DND-41 (cell line): ENCODE measurements at regions not wholly inside any gene's neighbourhood (a gene's known extent, or its start where the extent isn't known, plus 50 kb on each side); places are given as distances from the start of the nearest gene placed in this dataset.

Experiments
- CTCF ChIP-seq: IDR thresholded peaks from 2 replicates; pipeline ENCODE4 v1.5.1; 2012; ENCODE audit warnings: borderline replicate concordance, low read length, moderate library complexity, mild to moderate bottlenecking; ENCODE audit not compliant: poor library complexity, severe bottlenecking; ENCODE audit errors: extremely low read depth
- EZH2 ChIP-seq: IDR thresholded peaks from 3 replicates; pipeline ENCODE4 v1.6.1; 2012; ENCODE audit warnings: borderline replicate concordance, low read depth, mild to moderate bottlenecking, moderate library complexity, low read length, inconsistent platforms; ENCODE audit not compliant: severe bottlenecking

DNA sequence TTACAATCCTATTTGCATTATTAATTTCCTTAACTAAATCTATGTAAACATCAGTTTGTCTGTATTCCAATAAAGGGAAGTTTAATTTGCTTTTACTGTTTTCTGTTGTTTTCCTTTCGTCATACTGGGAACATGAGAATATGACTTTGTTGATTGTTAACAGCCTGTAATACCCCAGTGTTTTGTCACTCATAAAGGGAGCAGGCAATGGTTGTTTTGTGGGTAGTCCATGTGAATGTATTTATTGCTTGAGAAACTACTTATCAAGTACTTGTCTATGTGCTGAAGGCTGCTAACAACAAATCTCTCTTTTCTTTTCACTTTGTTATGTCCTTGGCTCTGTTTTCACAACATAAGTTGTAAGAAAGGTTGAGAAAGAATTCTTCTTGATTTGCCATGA lies 1070.2 kb upstream of the ACO1 start:
- no peak for TF ChIP-seq CTCF
- TF ChIP-seq EZH2: no peak
